ENCODE measurements at regions not wholly inside any gene's neighbourhood (a gene's known extent, or its start where the extent isn't known, plus 50 kb on each side); places are given as distances from the start of the nearest gene placed in this dataset.

GRCh38 chr22:27648074-27648473 is 153.5 kb downstream of the MN1 start:
- DNase-seq: no peak

- no peak for DNase-seq
These were observed 152.7 kb downstream of the MN1 start for GRCh38 chr22:27648853-27649252.

DNA sequence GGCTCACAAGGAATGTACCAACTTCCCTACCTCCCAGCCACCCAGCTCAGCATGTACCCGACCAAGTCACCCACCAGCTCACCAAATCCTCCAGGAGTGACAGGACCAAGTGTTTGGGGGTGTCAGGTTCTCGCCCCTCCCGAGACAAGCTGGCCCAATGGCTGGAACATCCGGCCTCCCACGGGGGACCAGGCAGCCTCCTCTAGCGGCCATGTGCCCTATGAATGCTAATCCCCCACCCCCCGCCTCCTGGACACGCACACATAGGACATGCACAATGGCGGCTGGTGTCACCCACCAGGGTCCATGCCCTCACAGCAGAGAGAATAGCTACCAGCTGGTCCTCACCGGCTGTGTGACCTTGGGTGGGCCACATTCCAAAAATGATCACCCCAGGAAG is 151.0 kb downstream of the MN1 start:
- DNase-seq: no peak

- DNase-seq: no peak
These were observed 150.6 kb downstream of the MN1 start for GRCh38 chr22:27650985-27651384.

DNA sequence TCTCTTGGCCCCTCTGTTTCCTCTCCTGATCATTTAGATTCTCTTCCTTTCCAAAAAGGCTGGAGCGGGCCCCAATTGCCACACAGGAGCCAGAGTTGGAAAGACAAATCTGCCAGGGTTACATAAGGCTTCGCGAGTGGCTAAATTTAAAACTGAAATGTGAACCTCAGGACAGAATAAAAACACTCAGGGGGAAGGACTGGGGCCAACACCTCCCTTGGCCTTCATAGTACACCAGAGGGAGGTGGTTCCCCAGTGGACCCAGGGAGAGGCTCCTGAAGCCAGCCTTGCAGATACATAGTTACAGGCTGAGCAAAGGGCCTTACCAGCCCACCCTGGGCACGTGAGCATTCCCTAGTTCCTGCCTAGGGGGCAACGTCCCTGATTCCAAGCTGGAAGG is 150.1 kb downstream of the MN1 start:
- DNase-seq: no peak

GRCh38 chr22:27654546-27655445 is 146.8 kb downstream of the MN1 start:
- no peak for DNase-seq

DNA sequence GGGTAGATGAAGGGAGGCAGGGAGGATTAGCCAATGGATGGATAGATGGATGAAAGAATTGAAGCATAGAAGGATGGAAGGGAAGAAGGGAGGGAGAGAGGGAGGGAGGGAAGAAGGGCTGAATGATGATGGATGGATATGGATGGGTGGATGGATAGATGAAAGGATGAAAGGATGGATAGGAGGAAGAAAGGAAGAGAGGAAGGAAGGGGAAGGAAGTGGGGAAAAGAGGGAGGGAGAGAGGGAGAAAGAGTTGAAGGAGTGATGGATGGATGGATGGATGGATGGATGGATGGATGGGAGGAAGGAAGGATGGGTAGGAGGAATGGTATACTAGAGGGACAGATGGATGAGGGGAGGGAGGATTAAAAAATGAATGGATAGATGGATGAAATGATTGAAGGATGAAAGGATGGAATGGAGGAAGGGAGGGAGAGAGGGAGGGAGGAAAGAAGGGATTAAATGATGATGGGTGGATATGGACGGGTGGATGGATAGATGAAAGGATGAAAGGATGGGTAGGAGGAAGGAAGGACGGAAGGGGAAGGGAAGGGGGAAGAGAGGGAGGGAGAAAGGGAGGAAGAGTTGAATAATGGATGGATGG is 145.9 kb downstream of the MN1 start:
- no peak for DNase-seq

DNA sequence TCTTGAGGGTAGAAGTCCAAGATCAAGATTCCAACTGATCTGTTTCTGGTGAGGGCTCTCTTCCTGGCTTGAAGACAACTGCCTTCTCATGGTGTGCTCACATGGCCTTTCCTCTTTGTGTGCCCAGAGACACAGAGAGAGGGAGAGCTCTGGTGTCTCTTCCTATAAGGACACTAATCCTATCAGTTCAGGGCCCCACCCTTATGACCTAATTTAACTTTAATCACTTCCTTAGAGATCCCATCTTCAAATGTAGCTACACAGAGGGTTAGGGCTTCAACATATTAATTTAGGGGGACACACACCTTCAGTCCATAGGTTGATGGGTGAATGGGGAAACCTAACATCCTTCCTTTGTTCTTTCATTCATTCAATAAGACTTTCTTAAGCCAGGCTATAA is 144.6 kb downstream of the MN1 start:
- DNase-seq: no peak

DNA sequence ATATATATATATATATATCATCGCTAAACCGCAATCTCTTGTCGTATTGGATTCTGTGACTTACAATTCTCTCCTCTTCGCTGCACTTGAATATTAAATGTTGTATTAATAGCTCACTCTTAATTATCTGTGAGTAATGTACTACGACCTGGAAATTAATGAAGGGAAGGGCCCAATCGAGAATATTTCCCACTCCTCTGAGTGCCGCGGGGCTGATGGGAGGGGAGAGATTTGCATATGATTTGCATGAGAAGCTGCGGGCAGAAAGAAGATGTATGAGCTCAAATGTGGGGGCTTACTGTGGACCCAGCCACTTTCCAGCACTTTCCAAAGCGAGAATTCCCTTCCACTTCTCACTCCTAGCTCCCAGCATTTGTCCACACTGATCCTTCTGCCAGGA is 141.2 kb downstream of the MN1 start:
- DNase-seq: no peak

DNA sequence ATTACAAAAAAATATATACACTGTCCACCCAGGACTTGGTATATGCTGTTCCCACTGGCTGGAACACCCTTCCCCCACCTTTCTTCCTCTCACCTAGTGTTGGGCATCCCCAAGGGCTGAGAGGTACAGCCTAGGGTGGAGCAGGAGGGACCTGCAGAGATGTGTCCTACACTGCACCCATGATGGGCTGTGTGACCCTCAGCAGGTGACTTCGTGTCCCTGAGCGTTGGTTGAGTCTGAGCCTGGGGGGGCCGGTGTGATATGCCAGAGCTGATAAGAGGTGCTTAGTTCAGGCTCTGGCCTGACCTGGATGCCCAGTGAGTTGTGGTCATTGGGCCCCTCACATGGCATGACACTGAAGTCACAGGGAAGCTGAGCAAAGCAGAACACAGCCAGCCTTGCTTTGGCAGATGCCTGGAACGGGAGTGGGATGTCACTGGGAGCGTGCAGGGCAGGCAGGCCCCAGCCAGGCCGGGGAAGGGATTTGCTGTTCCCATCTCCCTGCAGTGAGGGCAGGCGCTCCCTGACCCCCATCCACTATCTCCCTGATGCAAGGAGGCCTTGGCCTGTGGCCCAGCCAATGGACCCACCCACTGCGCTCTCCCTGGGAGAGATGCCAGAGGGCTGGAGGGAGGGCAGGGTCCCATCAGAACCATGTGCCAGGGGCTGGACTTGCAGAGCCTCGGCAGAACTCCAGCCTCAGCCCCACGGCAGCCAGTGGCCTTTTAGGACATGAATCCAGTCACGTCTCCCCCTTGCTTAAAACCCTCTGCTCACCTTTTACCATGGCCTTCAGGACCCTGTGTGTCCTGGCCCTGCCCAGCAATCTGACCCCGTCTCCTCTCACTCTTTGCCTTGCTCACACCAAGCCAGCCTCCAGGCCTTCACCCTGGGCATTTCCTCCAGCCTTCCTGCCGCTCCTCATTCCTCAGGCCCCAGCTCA is 138.9 kb downstream of the MN1 start:
- DNase-seq: no peak

DNA sequence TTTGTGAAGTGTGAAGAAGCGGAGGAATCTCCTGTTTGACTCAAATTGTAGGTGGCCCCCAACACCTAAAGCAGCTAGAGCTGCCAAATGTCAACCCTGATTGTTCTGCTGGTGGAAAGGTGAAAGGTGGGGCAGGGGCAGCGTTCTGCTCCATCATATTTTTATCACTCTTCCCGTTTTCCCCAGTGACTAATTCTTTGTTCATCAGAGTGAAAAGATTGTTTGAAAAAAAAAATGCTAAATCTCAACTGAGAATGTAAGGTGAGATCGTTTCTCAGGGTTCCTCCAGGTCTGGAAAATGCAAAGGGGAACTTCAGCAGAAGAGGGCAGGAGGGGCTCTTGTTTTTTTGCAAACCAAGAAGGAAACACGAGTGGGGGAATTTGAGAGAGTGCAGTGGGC is 137.7 kb downstream of the MN1 start:
- DNase-seq: no peak

DNA sequence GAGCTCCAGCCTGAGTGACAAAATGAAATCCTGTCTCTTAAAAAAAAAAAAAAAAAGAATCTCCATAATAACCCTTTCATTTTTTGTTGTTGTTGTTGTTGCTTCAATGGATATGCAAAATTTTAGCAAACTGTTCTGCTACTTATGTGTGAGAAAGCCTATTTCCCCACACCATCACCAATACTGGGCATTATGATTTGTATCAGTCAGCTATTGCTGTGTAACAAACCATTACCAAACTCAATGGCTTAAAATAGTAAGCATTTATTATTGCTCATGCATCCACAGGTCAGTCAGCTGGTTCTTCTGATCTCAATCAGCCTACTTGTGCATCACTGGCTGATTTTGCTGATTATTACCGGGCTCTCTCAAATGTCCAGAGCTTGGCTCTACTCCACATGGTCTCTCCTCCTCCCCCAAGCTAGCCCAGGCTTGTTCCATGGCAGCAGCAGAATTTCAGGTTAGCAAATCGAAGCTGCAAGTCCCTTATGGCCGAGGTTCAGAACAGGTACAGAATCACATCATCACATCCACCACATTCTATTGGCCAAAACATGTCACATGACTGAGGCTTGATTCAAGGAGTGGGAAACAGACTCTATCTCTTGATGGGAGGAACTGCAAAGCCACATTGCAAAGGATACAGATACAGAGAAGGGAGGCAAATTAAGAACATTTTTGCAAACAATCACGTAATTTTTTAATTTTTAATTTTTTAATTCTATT is 135.1 kb downstream of the MN1 start:
- DNase-seq: no peak

GRCh38 chr22:27667121-27667843 is 134.3 kb downstream of the MN1 start:
- DNase-seq: no peak

DNA sequence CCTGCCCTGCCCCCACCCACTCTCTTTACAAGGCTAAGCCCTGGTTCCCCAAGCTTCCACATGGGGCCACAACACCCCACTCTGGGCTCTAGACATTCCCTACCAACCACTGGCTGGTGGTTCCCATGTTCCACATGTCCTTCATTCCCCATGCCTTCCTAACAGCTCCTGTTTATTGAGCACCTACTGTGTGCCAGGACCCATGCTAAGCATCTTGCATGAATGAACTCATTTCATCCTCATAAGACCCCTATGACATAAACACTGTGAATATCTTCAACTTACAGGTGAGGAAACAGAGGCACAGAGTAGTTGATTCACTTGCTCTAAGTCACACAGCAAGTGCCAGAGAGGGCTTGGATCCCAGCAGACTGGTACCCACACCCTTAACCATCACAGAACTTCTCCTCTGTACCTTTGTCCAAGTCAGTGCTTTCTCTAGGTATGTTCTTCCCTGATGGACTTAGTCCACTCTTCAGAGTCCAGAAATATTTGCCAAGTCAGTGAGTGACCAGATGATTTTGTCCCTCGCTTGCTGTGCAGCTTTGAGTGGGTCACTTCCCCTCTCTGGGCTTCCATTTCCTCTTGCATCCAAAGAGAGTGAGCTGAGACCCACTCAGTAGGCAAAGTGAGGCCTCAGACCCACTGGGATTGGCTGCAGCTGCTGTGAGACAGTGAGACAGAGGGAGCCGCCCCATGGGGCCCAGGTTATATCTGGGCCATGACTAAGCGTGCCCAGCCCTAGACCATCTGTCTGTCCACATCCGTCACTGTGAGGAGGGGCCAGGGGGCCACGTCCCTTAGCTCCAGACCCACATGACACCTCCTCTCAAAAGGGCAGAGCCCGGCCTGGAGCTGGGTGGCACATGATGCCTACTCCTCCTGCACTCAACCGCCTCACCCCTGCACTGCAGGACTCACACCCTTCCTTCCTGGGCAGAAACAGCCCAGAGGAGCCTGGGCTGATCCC is 132.4 kb downstream of the MN1 start:
- DNase-seq: no peak

- DNase-seq: no peak
These were observed 131.6 kb downstream of the MN1 start for GRCh38 chr22:27669798-27670599.

DNA sequence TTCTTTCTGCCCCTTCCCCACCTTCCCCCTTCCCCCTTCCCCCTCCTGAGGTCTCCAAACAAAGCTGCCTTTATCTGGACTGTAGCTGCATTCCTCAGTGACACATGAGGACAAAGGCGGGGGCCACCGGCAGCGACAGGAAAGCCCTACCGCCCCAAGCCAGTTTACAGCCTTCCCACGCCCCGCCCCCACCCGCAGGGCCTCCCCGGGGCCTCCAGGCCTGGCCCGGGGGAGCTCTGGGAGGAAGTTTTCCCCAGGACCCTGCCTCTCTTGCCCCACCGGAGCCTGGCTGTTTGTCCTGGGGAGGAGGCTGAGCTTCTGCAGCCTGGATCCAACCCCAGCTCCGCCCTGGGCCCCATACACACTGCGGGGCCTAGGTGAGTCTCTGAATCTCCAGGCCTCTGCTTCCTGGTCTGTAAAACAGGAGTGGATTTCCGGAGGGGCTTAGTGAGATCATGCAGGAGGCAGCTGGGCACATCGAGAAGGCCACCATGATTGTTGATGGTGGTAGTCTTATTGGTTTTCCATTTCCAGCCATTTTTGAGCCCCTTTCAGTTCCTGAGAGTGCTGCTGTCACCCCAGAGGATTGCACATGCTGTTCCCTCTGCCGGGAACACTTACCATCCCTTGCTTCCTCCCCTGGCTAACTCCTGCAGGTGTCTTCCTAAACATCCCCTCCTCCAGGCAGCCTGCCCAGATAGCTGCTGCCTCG is 130.7 kb downstream of the MN1 start:
- no peak for DNase-seq

DNA sequence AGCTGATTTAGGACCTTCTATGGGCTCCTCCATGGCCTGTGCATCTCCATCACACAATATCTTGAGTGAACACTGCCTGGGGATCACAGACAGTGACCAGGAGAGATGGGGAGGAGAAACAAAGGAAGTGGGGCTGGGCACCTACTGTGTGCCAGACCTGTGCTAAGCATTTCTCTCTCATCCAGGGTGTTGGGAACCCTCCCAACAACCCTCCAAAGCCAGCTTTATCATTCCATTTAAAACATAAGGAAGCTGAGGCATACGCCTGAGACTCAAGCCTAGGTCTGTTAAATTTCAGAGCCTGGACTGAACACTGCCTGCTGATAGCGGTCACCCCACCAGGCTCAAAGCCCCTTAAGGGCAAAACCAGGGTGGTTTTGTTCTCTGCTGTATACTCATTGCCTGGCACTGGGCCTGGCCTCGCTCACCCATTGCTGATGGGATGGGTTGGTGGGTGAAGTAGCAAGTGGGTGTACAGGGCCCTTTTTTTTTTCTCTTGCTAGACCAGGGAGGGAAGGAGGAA is 130.1 kb downstream of the MN1 start:
- no peak for DNase-seq

- no peak for DNase-seq
These were observed 128.7 kb downstream of the MN1 start for GRCh38 chr22:27672721-27673418.

Data from occipital lobe (tissue), 1 donor.